ENCODE measurements at regions not wholly inside any gene's neighbourhood (a gene's known extent, or its start where the extent isn't known, plus 50 kb on each side); places are given as distances from the start of the nearest gene placed in this dataset.

DNA sequence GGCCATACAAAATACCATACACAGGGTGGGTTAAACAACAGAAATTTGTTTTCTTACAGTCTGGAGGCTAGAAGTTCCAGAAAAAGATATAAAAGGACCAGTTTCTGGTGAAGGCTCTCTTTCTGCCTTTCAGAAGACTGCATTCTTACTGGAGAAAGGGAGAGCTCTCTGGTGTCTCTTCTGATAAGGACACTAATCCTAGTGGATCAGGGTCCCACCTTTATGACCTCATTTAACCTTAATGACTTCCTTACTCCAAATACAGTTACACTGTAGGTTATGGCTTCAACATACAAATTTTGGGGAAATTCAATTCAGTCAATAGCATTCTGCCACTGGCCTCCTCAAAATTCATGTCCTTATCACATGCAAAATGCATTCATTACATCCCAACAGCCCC lies 351.9 kb upstream of the POU5F2 start:
- Histone ChIP-seq H2BK20ac (ENCODE audit: low read length) (no peak overlapping the region), H2BK120ac (replicated peaks; ENCODE audit: low read depth, low read length) (no peak overlapping the region), H2AFZ (ENCODE audit: low read length) (no peak overlapping the region), H3K4me3 (ENCODE audit: extremely low read depth in 1 of 4, insufficient read depth in 2 of 4, low read depth in 3 of 4, low read length in 4 of 4) (no peak overlapping the region), H2BK12ac (ENCODE audit: low read depth, low read length) (no peak overlapping the region), H4K20me1 (replicated peaks in 1 of 2; ENCODE audit: control insufficient read depth in 1 of 2, insufficient read depth in 2 of 2, low read length in 2 of 2) (no peaks in the 10 kb centered on the region), H3K4ac (replicated peaks; ENCODE audit: insufficient read length, low read depth, low read length) (no peak overlapping the region), H3K23me2 (ENCODE audit: low read depth, low read length) (no peaks in the 10 kb centered on the region), H3K56ac (replicated peaks; ENCODE audit: insufficient read length, low read depth, low read length) (no peak overlapping the region), H3K36me3 (ENCODE audit: control insufficient read depth in 2 of 4, insufficient read depth in 4 of 4, low read length in 3 of 4) (no peaks in the 10 kb centered on the region), H3K27me3 (replicated peaks in 1 of 4; ENCODE audit: control insufficient read depth in 3 of 4, extremely low read depth in 1 of 4, insufficient read depth in 3 of 4, low read length in 3 of 4) (no peaks in the 10 kb centered on the region), H2BK5ac (ENCODE audit: low read depth, low read length) (no peak overlapping the region), H2AK5ac (ENCODE audit: low read depth, low read length) (no peak overlapping the region), H2BK15ac (ENCODE audit: low read length) (no peak overlapping the region), H3K9ac (replicated peaks in 1 of 4; ENCODE audit: extremely low read depth in 1 of 4, low read depth in 3 of 4, low read length in 3 of 4) (no peak overlapping the region), H3K79me1 (ENCODE audit: low read depth, low read length) (no peaks in the 10 kb centered on the region), H4K91ac (replicated peaks; ENCODE audit: insufficient read length, low read length) (no peak overlapping the region), H4K8ac (ENCODE audit: extremely low read depth, insufficient read depth, low read length) (no peak overlapping the region), H3K4me2 (ENCODE audit: insufficient read depth in 1 of 2, low read depth in 2 of 2, low read length in 2 of 2) (no peak overlapping the region), H3K27ac (ENCODE audit: low read depth, low read length) (no peak overlapping the region), H4K5ac (ENCODE audit: insufficient read length, low read depth, low read length) (no peak overlapping the region), H3K9me3 (ENCODE audit: insufficient read depth in 2 of 2, low read depth in 1 of 2, low read length in 1 of 2) (no peaks in the 10 kb centered on the region; a peak in 2 of 4 replicates), H3K79me2 (ENCODE audit: control insufficient read depth in 1 of 2, insufficient read depth in 2 of 2, low read length in 2 of 2) (no peaks in the 10 kb centered on the region), H3K14ac (ENCODE audit: insufficient read length) (no peak overlapping the region), H3K18ac (ENCODE audit: extremely low read depth, low read length) (no peak overlapping the region), H3K4me1 (replicated peaks in 1 of 4; ENCODE audit: control insufficient read depth in 3 of 4, insufficient read depth in 4 of 4, low read length in 3 of 4) (no peaks in the 10 kb centered on the region), H3K23ac (ENCODE audit: insufficient read length) (no peak overlapping the region)
- FAIRE-seq (no peak), DNase-seq (ENCODE audit: low read depth in 1 of 2, low spot score in 2 of 2) (no peak)
- ChIA-PET POLR2A (ENCODE audit: partially characterized antibody) (no interaction called here), CTCF (ENCODE audit: partially characterized antibody) (no interaction called here)
- TF ChIP-seq KDM1A (IDR thresholded peaks at IDR 0.05; ENCODE audit: borderline replicate concordance, low read length), result no peak
- no peak for TF ChIP-seq RNF2 (IDR thresholded peaks at IDR 0.05; ENCODE audit: borderline replicate concordance, low read depth, low read length, missing control alignments, poor library complexity, severe bottlenecking)
- TF ChIP-seq BRCA1 (IDR thresholded peaks at IDR 0.05; ENCODE audit: low read depth, low read length), result no peak
- no peak for TF ChIP-seq TAF1 (IDR thresholded peaks at IDR 0.05; ENCODE audit: low read depth, low read length)
- no peak for TF ChIP-seq SAP30 (IDR thresholded peaks at IDR 0.05; ENCODE audit: insufficient read depth, insufficient replicate concordance, low read length)
- no peak for TF ChIP-seq GTF2F1 (IDR thresholded peaks at IDR 0.05; ENCODE audit: borderline replicate concordance, low read depth, low read length)
- no peak for TF ChIP-seq RFX5 (IDR thresholded peaks at IDR 0.05; ENCODE audit: borderline replicate concordance, low read depth, low read length)
- TF ChIP-seq, protein P1, sequence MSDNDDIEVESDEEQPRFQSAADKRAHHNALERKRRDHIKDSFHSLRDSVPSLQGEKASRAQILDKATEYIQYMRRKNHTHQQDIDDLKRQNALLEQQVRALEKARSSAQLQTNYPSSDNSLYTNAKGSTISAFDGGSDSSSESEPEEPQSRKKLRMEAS (IDR thresholded peaks at IDR 0.05), result no peak
- TF ChIP-seq BCL11A (IDR thresholded peaks at IDR 0.05; ENCODE audit: low read depth in 2 of 2, low read length in 2 of 2), result no peak
- no peak for TF ChIP-seq NRF1 (IDR thresholded peaks at IDR 0.05; ENCODE audit: low read depth, low read length)
- no peak for TF ChIP-seq KDM5A (IDR thresholded peaks at IDR 0.05; ENCODE audit: low read length)
- TF ChIP-seq, protein P2, sequence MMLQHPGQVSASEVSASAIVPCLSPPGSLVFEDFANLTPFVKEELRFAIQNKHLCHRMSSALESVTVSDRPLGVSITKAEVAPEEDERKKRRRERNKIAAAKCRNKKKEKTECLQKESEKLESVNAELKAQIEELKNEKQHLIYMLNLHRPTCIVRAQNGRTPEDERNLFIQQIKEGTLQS (IDR thresholded peaks at IDR 0.05; ENCODE audit: insufficient read depth, low read depth, low read length), result no peak
- TF ChIP-seq HDAC6 (IDR thresholded peaks at IDR 0.05; ENCODE audit: low read depth, low read length), result no peak
- TF ChIP-seq BACH1 (IDR thresholded peaks at IDR 0.05; ENCODE audit: low read length), result no peak
- no peak for TF ChIP-seq SIRT6 (IDR thresholded peaks at IDR 0.05; ENCODE audit: low read length)
- no peak for TF ChIP-seq SRF (IDR thresholded peaks at IDR 0.05; ENCODE audit: low read depth, low read length)

Measured in H1 (cell line).